GM12864 (cell line): ENCODE measurements at regions not wholly inside any gene's neighbourhood (a gene's known extent, or its start where the extent isn't known, plus 50 kb on each side); places are given as distances from the start of the nearest gene placed in this dataset.

Experiments
- DNase-seq: peaks from one replicate; pipeline ENCODE4 v3.0.0-alpha.2; 2011; ENCODE audit warnings: low read depth
- H3K4me3 ChIP-seq: 2 replicates; pipeline ENCODE4 v1.5.1; 2011; ENCODE audit warnings: mild to moderate bottlenecking, low read depth, low read length, control low read depth
- TF ChIP-seq, protein P1 (sequence below): IDR thresholded peaks from 2 replicates; pipeline ENCODE4 v1.5.1; 2011; ENCODE audit warnings: low read depth, mild to moderate bottlenecking, moderate library complexity, low read length, control low read depth, inconsistent platforms; ENCODE audit errors: missing control alignments

GRCh38 chr2:9778012-9778411, 65.3 kb upstream of the TAF1B start:
- TF ChIP-seq, protein P1, sequence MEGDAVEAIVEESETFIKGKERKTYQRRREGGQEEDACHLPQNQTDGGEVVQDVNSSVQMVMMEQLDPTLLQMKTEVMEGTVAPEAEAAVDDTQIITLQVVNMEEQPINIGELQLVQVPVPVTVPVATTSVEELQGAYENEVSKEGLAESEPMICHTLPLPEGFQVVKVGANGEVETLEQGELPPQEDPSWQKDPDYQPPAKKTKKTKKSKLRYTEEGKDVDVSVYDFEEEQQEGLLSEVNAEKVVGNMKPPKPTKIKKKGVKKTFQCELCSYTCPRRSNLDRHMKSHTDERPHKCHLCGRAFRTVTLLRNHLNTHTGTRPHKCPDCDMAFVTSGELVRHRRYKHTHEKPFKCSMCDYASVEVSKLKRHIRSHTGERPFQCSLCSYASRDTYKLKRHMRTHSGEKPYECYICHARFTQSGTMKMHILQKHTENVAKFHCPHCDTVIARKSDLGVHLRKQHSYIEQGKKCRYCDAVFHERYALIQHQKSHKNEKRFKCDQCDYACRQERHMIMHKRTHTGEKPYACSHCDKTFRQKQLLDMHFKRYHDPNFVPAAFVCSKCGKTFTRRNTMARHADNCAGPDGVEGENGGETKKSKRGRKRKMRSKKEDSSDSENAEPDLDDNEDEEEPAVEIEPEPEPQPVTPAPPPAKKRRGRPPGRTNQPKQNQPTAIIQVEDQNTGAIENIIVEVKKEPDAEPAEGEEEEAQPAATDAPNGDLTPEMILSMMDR, result peak; percentile 51
- H3K4me3 ChIP-seq, result no peak overlapping the region
- no peak for DNase-seq

DNA sequence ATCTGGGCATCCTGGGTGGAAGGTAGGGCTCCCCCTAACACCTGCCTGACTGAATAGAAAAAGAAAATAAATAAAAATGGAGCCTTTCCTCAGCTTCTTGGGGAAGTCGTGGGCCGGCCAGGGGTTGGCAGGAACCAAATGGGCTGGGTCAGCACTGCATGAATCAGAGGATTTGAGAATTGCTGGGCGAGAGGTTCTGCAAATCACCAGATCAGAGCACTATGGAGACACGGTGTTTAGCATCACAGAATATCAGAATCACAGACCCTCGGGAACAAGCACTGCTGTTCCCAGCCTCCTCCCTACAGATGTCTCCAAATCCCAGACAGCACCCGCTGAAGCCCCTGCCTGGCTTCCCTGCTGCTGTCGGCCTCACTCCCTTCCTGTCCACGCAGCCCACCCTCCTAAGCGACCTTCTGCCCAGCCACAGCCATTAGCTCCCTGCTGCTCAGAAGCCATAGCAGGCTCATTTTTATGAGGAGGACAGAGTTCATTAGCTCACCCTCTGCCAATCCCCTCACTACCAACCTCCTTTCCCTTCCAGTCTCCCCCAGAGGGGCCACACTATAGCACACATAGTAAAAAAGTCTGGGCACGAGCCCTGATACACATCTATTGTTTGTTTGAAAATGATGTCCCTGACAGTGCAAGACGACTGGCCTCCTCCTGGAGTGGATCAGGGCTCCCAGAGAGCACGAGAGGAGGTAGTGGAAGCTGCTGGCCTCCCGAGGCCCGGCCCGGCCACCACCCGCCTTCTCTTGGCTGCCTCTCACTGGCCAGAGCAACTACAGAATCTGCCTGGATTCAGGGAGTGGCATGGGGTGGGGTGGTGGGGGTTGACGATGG, 64.6 kb upstream of the TAF1B start:
- H3K4me3 ChIP-seq, result no peak overlapping the region
- TF ChIP-seq, protein P1, result no peak
- DNase-seq, result no peak

DNA sequence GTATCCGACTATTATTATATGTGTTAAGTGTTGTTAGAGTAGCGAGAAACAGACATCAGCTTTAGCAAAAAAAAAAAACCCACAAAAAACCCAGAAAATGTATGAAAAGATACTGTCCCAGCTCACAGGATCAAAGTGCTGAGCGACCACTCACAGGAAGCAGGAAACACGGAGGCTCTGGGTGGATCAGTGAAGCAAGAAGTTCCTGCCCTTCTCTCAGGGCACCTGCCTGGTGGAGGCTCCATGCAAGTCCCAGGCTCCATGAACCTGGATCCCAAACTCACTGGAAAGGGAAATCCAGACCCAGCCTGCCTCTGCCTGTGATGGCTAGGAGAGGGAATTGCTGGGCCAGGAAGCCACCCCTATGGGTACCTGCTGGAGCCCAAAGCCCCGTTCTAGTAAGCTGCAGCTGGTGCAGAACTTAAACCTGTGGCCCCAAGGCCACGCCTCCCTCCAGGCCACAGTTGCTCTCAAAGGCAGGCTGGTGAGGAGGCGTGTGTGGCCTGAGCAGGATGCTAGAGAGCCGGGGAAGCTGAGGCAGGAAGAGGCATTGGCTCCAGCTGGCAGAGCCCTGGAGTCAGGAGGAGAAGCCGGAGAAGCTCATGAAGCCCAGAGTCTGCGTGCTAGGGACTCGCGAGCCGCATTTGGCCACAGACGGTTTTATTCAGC, 63.5 kb upstream of the TAF1B start:
- DNase-seq, result no peak
- TF ChIP-seq, protein P1, result no peak
- H3K4me3 ChIP-seq, result no peak overlapping the region

GRCh38 chr2:9780368-9781130, 62.7 kb upstream of the TAF1B start:
- TF ChIP-seq, protein P1, result no peak
- no peak overlapping the region for H3K4me3 ChIP-seq
- no peak for DNase-seq

DNA sequence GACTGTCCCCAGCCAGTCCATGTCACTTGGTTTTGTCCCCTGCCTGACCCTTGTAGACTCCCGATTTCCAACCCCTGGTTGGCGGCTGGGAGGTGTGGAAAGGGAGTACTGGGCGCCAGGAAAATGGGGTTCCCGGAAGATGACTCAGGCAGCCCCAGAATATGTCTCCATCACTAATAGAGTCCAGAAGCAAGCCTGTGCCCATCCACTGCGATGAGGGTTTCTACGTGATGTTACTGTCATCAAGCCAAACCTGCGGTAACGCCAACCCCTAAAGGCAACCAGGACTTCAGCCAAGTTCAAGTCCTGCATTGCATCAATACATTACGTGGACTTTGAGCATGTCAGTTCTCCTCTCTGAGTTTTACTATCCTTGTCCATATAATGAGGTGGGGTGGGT, 62.0 kb upstream of the TAF1B start:
- no peak overlapping the region for H3K4me3 ChIP-seq
- TF ChIP-seq, protein P1, result no peak
- DNase-seq, result no peak

DNA sequence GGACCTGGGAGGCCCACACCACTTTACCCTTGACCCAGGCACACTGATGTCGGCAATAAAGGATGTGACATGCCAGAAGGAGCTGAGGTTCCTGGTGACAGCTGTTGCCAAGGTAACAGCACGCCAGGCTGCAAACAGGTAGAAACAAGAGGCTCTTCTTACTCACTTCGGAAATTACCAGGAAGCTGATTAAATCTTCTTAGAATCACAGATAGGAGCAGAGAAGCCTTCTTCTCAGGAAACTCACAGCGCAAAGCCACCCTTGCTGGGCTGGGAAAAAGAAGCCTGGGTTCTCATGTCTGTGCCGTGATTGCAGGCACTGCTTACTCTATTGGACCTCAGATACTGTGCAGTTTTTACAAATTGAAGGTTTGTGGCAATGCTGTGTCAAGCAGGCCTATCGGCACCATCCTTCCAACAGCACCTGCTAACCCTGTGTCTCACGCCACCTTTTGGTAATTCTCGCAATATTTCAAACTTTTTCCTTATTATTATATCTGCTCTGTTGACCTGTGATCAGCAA, 61.0 kb upstream of the TAF1B start:
- no peak overlapping the region for H3K4me3 ChIP-seq
- DNase-seq, result no peak
- TF ChIP-seq, protein P1, result no peak
